ENCODE measurements at regions not wholly inside any gene's neighbourhood (a gene's known extent, or its start where the extent isn't known, plus 50 kb on each side); places are given as distances from the start of the nearest gene placed in this dataset.

DNA sequence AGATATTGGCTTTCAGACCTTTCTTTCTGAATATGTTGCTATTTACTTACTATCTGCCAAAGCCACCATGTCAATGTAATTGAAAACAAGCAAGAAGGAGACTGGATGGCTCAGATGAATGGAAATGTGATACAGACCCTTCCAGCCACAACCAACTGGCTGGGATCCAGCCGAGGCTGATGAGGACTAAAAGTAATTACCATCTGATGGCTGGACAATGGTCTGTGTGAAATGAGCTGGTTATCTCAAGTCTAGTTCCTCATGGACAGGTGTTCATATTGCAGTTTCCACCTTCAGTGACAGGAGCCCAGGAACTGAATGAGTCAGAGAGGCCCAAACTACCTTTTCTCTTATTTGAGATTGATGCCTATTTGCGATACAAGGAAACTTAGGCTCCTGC is 267.5 kb downstream of the GATA3 start:
- no peak for ATAC-seq
- peaks cover 3 to 19% of the 10 kb centered on the region in 2 donors for H3K27me3 ChIP-seq
- intact Hi-C loops (cut with DNase I): no loop called here

DNA sequence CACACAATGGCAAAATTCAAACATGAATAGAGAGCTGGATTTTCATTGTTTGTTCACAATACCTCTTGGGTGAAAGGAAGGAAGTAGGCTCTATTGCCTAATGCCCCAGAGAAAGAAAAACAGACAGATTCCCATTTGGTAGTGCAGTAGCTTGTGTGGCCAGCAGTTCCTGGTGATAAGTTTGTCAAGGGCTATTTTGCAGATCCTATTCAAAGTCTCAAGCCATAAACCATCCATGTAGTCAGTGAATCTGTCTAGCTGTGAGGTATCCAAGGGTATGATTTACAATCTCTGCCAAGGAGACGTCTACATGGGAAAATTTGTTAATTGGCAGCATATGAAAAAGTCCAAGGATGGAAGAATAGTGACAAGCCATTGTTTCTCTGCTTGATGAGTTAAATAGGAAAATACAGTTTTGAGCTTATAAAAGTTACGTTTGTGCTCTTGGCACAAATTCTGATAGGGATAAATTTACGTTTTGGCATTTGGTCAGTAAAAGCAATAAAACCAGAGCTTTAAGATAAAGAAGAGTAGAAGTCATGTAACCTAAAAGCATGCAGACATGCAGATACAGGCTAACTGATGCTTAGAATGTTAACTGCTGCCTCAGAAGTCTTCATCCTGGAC is 269.1 kb downstream of the GATA3 start:
- Histone ChIP-seq H3K9me3 (no peaks in the 10 kb centered on the region), H3K27me3 (peaks cover 3 to 26% of the 10 kb centered on the region in 2 donors), H3K36me3 (no peaks in the 10 kb centered on the region), H3K4me3 (no peak overlapping the region), H3K27ac (no peak overlapping the region), H3K4me1 (no peaks in the 10 kb centered on the region)
- TF ChIP-seq, protein P1, sequence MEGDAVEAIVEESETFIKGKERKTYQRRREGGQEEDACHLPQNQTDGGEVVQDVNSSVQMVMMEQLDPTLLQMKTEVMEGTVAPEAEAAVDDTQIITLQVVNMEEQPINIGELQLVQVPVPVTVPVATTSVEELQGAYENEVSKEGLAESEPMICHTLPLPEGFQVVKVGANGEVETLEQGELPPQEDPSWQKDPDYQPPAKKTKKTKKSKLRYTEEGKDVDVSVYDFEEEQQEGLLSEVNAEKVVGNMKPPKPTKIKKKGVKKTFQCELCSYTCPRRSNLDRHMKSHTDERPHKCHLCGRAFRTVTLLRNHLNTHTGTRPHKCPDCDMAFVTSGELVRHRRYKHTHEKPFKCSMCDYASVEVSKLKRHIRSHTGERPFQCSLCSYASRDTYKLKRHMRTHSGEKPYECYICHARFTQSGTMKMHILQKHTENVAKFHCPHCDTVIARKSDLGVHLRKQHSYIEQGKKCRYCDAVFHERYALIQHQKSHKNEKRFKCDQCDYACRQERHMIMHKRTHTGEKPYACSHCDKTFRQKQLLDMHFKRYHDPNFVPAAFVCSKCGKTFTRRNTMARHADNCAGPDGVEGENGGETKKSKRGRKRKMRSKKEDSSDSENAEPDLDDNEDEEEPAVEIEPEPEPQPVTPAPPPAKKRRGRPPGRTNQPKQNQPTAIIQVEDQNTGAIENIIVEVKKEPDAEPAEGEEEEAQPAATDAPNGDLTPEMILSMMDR (IDR thresholded peaks at IDR 0.05): no peak
- intact Hi-C loops (cut with DNase I): no loop called here
- DNase-seq (no peak), ATAC-seq (no peak)

More for the DNA sequence above, 267.5 kb downstream of the GATA3 start:
- no peak for DNase-seq
- no peaks in the 10 kb centered on the region for H3K9me3 ChIP-seq
- no peaks in the 10 kb centered on the region for H3K4me1 ChIP-seq
- H3K36me3 ChIP-seq: no peaks in the 10 kb centered on the region
- no peak overlapping the region for H3K27ac ChIP-seq
- TF ChIP-seq, protein P1 (IDR thresholded peaks at IDR 0.05): no peak
- no peak overlapping the region for H3K4me3 ChIP-seq

DNA sequence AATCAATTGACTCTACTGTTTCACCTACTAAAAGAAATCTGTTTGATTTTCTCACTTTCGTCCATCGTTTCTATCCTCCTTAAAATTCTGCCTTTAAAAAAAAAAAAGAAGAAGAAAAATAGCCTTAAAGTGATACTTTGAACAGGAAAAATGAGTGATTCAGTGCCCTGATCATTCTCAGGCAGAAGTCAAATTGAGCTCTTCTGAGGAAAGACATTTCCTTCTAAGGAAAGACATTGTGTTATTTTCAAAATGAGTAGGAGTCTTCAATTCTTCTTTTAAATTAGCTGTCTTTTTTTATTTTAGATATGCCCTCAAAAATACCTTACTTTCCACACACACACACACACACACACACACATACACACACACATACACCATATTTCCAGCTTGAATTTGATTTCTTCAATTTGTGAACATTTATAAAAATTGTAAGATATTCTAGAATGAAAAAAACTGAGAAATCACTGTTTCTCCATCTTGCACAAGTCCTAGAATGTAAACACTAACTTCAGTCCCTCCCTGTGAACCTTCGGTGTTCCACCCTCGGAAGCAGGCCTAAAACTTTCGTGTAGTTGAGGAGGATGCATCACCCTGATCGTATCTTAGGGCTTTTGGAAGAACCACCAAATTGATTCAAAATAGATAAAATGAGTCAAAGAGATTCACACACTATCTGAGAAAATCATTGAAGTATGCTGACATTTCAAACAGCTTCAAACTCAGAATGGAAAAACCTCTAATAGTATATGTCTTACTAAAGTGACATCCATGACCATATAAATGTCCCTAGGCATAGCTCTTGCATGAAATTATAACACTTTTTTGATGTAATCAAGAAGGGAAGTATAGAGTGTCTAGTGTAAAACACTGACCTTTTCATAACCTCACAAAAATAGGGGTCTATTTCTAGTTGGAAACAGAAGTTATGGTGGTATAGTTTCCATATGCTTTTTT is 270.8 kb downstream of the GATA3 start:
- Histone ChIP-seq H3K9me3 (no peaks in the 10 kb centered on the region), H3K27ac (no peak overlapping the region), H3K36me3 (no peaks in the 10 kb centered on the region), H3K4me3 (no peak overlapping the region), H3K27me3 (peaks cover 3 to 39% of the 10 kb centered on the region in 2 donors), H3K4me1 (no peaks in the 10 kb centered on the region)
- intact Hi-C loops (cut with DNase I): no loop called here
- no peak for ATAC-seq
- TF ChIP-seq, protein P1 (IDR thresholded peaks at IDR 0.05): no peak
- no peak for DNase-seq

DNA sequence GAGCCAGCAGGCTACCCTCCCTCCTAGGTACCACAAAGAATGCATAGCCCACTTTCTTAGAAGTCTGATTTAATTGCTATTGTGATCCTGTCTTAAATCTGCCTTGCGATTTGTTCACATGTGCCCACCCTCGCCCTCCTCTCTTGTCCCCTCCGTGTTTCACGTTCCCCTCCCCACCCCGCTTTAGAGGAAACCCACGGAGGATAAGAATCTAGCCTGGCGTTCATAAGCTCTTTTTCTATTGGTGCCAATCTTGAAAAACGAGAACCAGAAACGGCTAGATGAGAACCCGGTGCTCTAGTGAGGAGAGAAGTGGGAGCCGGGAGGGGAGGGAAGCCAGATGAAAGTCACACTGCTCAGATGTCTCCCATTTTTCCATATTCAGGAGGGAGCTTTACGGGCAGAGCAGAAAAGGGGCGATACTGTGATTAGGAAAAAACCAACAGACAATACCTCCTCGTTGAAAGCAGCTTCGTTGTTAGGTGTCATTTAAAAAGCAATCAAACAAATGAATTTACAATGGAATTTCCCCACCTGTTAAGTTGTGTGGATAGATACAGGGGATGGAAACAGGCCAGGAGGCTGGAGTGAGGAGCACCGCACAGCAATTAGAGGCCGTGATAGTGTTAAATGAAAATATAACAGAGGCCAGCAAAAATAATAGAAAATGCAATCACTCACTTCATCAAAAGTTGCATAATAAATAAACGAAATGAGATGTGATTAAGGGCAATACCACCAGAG is 272.1 kb downstream of the GATA3 start:
- TF ChIP-seq, protein P1 (IDR thresholded peaks at IDR 0.05): no peak
- DNase-seq (no peak), ATAC-seq (no peak)
- intact Hi-C loops (cut with DNase I): no loop called here
- Histone ChIP-seq H3K9me3 (no peaks in the 10 kb centered on the region), H3K4me3 (no peak overlapping the region), H3K27ac (no peak overlapping the region), H3K36me3 (no peaks in the 10 kb centered on the region), H3K4me1 (no peaks in the 10 kb centered on the region), H3K27me3 (peaks cover 3 to 46% of the 10 kb centered on the region in 2 donors)

DNA sequence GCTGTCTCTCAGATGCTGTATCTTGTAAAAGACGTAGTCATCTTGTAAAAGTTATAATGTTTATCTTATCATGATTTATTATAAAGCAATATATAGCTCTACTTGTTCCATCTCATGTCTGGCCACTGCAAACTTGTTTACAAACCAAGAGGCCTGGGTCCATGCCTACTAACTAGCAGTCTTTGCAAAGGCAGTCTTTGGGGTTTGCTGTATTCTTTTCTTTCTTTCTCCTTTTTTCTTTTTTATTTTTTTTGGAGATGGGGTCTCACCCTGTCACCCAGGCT is 272.6 kb downstream of the GATA3 start:
- Histone ChIP-seq H3K9me3 (no peaks in the 10 kb centered on the region), H3K27ac (no peak overlapping the region), H3K36me3 (no peaks in the 10 kb centered on the region), H3K27me3 (peaks cover 4 to 48% of the 10 kb centered on the region in 2 donors), H3K4me1 (peaks cover 0 to 1% of the 10 kb centered on the region in 2 donors), H3K4me3 (no peak overlapping the region)
- DNase-seq: no peak
- TF ChIP-seq, protein P1 (IDR thresholded peaks at IDR 0.05): no peak
- intact Hi-C loops (cut with DNase I): no loop called here
- no peak for ATAC-seq
